GM10847 (cell line): ENCODE measurements at regions not wholly inside any gene's neighbourhood (a gene's known extent, or its start where the extent isn't known, plus 50 kb on each side); places are given as distances from the start of the nearest gene placed in this dataset.

Experiments
- POLR2A ChIP-seq: IDR thresholded peaks from 2 replicates; pipeline ENCODE4 v1.6.1; 2011; ENCODE audit not compliant: insufficient read length; ENCODE audit errors: extremely low read depth

- no peak for TF ChIP-seq POLR2A
Observed at GRCh38 chr6:56833873-56834272, 121.0 kb upstream of the BEND6 start.

DNA sequence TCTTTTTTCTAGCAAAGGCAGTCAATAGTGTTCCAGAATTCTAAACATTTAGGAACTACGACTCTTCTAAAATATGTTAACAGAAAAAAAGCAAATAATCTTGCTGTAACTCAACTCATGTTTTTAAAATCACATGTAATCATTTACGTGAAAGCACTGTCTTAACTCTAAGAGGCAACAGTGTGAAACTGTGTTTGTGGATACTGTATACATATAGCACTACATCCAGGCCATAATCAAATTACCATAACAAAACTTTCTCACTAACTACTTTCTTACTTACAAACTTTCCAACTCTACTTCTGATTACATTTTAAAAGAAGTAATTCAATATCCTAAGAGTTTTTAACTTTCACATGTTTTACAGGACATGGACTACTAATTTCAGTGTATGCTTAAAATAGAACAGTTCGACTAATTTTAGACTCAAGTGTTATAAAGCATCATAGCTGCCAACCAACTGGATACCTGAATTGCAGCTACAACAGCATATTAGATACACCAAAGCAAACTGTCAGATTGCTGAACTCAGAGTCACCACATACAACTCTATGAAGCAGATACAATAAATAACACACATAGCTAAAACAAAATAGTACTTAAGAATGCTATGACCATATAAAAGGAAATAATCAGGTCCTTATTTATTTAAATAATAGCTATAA, 121.6 kb upstream of the BEND6 start:
- TF ChIP-seq POLR2A = no peak

DNA sequence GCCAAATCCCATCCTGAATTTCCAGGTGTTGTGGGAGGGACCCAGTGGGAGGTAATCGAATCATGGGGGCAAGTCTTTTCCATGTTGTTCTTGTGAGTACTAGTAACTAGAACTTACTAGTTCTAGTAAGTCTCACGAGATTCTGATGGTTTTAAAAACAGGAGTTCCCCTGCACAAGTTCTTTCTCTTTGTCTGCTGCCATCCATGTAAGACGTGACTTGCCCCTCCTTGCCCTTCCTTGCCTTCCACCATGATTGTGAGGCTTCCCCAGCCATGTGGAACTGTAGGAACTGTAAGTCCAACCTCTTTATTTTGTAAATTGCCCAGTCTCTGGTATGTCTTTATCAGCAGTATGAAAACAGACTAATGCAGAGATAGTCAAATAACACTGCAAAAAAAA, 122.7 kb upstream of the BEND6 start:
- TF ChIP-seq POLR2A = no peak

DNA sequence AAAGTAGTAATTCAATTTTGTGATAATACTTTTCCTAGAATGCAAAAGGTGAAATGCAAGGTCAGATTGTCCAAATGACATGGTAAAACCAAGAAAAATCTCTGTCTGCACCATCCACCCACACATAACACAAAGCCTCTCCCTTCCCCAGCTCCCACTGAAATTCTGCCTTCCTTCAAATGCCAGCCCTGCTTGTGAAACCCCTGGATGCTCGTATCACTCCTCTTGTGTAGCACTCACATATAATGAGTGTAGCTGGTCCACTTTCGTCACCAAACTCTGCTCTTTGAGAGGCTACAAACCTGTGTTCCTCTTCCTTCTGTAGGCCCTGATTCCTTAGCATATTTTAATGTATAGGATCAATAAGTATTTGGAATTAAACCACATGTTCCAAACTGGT, 123.6 kb upstream of the BEND6 start:
- TF ChIP-seq POLR2A = no peak

DNA sequence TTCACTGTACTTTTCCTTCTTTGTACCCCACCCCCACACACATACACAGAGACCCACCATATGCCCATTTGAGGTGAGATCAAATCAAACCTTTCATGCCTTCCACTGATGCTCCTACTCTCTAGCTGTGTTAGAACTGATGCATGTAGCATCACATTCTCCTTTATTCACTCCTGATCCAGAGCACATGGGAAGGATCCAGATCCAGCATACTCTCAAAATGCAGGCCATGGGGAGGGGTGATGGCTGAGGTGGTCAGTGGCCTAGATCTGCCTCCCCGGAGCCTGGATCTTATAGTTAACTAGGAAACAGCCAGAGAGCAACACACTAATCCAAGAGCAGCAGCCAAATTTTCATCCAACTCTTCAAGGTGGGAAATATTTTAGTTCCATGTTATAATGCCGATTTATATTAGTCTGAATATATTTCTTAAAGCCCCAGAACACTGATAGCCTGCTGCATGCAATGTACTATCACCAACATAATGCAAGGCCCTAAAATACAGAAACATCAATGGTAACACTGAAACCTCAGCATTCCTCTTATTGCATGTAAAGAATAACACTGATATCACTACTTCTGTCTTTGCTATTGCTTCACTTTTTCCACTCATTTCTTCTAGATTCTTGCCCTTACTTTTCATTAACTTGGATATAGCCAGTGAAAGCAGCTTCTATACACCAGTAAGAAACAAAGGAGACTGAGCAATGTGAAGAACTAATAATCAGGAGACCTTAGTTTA, 126.8 kb upstream of the BEND6 start:
- no peak for TF ChIP-seq POLR2A

DNA sequence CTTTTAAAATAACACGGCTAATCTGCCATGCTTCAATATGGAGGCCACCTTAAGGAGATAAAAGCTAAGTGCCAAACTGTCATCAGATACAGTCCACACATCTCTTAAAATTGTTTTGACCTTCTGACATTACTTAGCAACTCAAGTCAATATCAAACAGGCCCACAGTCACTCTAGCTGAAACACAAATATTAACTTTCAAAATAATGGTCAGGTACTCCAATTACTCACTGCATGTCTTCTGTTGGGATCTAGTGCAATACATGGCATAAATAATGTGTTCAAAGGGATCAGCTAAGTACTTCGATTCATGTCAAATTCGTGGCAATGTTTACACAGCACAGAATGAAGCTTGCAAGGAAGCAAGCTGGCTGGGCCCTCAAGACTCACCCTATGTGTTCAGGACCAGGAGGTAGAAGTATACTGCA, 133.9 kb upstream of the BEND6 start:
- TF ChIP-seq POLR2A = no peak

GRCh38 chr6:56820060-56820459, 134.8 kb upstream of the BEND6 start:
- no peak for TF ChIP-seq POLR2A

DNA sequence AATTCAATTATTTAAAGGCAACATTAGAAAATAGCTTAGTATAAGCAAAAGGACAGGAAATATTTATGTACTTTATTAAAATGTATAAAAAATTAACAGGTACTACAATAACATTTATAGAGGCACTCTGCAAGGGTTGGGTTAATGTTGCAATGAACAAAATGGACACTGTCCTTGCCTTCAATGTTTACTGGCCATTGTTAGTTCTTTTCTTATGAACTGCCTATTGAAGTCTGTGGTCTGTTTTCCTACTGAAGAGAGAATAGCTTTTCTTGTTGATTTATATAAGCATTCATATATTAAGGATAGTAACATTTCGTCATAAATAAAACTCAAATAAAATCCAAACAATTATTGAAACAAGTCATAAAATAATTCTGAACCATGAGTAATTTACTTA, 135.3 kb upstream of the BEND6 start:
- TF ChIP-seq POLR2A = no peak

DNA sequence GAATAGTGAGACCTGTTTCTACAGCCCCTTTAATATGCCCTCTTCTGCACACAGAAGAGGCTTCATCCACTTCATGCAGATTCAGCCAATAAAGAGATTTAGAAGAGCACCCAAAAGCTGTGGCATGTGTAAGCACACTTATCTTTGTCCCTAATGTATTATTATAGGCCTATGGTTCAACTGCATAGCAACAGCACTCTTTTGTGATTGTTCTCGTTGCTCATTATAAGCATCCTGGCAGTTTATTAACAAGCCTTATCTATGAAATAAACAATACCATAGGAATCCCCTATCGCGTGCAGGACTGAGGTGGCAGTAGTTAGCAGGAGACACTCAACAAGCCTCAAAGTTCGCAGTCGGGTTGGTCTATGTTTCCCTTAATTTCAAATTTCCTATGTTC, 138.5 kb upstream of the BEND6 start:
- TF ChIP-seq POLR2A = no peak

GRCh38 chr6:56815436-56815835, 139.5 kb upstream of the BEND6 start:
- no peak for TF ChIP-seq POLR2A

DNA sequence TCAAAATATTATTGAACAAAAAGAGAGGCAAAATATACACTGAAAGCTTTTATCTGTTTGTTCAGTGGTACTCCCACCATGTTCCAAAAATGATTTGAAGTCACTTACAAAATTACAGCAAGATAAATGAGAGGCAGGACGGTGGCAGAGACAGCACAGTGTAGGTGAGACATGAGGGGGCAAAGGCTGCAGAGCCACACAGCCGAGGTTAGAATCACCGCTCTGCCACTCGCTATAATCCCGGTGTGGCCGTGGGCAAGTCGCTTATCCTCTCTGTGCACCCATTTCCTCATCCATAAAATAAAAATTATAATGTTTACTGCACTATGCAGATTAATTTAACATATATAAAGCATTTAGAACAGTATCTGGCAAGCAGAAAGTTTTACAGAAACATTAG, 140.1 kb upstream of the BEND6 start:
- TF ChIP-seq POLR2A = no peak

DNA sequence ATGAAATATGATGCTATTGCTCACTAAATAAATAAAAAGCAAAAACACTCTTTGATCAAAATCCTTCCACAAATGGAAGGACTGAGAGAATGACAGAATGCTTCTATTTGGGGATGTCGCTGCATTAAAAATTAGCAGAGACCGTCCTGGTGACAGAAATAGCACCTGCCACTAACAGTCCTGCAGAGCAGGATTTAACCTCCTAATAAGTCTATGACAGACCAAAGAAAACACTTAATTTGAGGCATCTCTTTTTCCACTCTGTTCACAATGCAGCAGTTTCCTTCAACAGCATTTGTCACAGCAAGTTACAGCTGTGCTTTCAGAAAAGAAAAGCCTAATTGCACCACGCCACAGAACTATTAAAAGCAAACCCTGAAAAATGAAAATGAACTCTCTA, 140.6 kb upstream of the BEND6 start:
- TF ChIP-seq POLR2A = no peak

GRCh38 chr6:56808871-56809359, 146.0 kb upstream of the BEND6 start:
- TF ChIP-seq POLR2A = no peak

DNA sequence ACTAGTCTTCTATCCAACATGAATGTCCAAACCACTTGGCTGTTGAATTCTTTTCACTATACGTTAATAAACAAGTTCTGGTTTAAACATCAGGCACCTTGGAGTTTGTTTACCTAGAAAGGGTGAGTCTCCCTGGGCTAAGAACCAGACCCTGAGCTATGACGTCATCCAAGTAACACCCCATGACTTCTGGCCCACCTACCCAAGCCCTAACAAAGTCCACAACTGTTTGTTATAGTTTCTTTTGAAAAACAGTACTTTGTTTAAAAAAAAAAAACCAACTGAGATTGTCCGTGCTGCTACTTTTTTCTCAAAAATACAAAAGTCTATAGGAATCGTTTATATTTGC, 146.9 kb upstream of the BEND6 start:
- TF ChIP-seq POLR2A = no peak

GRCh38 chr6:56807326-56807988, 147.4 kb upstream of the BEND6 start:
- no peak for TF ChIP-seq POLR2A

- no peak for TF ChIP-seq POLR2A
Observed at GRCh38 chr6:56806368-56806767, 148.5 kb upstream of the BEND6 start.
